ENCODE measurements at regions not wholly inside any gene's neighbourhood (a gene's known extent, or its start where the extent isn't known, plus 50 kb on each side); places are given as distances from the start of the nearest gene placed in this dataset.

DNA sequence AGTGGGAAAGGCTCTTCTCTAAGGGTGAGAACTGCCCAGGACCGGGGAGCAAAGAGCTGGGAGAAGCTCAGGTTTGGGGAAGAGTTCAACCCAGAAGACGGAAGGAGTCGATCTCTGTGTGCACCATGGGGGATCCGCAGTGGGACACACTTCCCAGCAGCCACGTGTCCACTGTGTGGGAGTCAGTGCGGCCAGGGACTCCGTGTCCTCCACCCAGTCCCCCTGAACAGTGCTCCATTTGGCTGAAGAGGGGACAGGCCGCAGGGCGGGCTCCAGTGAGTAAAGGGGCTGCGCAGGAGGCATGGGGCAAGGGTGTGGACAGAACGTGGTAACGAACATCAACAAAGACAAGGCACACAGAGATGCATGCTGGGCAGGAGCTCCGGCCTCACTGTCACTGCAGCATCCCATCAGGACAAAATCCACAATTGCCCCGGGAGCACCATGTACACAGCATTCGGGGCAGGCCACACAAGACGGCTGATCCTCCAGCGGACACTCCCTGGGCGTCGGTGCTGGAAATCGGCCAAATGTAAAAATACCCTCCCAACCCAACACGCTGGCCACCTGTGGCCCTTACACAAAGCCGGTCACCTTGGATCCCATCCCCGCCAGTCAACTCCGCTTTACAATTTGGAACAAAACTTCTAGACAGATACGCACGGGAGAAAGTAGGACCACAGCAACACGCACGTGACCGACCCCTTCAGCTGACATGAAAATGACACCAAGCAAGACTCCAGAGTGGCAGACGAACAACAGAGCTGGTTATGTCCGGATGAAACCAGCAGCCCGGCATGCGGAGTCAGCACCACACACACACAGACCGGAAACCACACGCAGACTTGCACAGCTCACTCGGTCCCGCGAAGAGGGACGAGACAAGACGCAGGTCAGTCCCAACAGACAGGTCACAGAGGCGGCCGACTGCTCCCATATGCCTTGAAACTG lies 366.8 kb downstream of the SHANK2 start:
- TF ChIP-seq POLR2A (IDR thresholded peaks at IDR 0.05) (no peak), EP300 (IDR thresholded peaks at IDR 0.05) (no peak)

All from ovary (tissue), 1 donor.